GM19324 (cell line): ENCODE measurements at regions not wholly inside any gene's neighbourhood (a gene's known extent, or its start where the extent isn't known, plus 50 kb on each side); places are given as distances from the start of the nearest gene placed in this dataset.
"Not testable (repeated sequence)": the region's sequence is repeated elsewhere in the genome, so short reads cannot be mapped to it uniquely, and the experiment has no call there.

Experiments
- ATAC-seq: cut with Tn5 transposase; IDR thresholded peaks from one replicate; pipeline ENCODE4 v1.9.1; 2021; ENCODE audit warnings: mild to moderate bottlenecking, moderate library complexity; ENCODE audit not compliant: unreplicated experiment, low FRiP score

GRCh38 chr1:41995441-41996130, 76.9 kb upstream of the HIVEP3 start:
- no peak for ATAC-seq

DNA sequence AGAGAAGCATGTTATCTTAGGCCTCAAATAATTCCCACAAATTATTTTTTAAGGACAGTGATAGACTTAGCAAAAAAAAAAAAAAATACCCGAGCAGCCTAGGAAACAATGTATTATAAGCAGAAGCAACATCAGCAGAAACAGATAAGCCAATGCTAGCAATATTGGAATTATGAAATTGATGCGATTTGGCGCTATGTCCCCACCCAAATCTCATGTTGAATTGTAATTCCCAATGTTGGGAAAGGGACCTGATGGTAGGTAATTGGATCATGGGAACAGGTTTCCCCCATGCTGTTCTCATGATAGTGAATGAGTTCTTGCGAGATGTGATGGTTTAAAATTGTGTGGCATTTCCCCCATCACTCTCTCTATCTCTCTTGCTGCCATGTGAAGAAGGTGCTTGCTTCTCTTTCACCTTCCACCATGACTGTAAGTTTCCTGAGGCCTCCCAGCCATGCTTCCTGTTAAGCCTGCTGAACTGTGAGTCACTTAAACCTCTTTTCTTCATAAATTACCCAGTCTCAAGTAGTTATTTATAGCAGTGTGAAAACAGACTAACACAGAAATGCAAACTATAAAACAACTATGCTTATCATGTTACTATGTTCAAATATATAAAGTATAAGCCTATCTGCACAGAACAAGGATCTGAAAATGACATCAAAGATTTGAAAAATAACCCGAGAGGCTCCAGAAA, 75.6 kb upstream of the HIVEP3 start:
- no peak for ATAC-seq

GRCh38 chr1:41983451-41983850, 64.7 kb upstream of the HIVEP3 start:
- no peak for ATAC-seq

DNA sequence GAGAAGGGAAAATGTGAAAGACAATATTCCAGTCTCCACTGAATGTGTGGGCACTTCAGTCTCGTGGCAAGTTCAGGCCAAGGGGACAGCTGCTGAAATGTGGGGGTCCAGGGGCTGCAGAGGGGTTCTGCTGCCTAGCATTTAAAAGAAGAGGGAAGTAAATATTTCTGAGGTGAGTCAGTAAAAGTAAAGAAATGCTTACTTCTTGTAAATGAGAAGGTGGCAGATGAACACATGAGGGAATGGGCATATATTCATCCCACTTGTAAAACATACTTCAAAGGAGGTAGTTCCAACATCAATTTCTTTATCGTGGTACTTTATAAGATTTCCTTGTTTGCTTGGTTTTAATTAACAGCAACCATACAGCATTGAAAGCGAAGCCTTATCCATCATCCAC, 63.1 kb upstream of the HIVEP3 start:
- ATAC-seq, result no peak

- ATAC-seq, result no peak
Measured at GRCh38 chr1:41980827-41981653, 62.3 kb upstream of the HIVEP3 start.

DNA sequence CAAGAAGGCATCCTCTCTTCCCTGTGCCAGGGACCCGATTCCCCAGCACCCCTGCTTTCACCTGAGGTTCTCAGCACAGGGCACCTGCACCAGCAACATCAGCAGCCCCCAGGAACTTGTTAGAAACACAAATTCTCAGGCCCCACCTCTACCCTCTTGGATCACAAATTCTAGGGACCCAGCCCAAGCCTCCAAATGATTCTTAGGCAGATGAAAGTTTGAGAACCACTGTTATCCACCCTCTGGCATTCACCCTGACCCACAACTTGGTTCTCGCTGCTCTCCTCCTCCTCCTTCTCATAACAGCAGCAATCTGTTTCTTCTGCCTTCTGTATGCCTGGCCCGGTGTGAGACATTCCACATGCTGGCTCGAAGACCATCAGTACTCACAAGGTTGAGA, 60.3 kb upstream of the HIVEP3 start:
- ATAC-seq, result no peak

DNA sequence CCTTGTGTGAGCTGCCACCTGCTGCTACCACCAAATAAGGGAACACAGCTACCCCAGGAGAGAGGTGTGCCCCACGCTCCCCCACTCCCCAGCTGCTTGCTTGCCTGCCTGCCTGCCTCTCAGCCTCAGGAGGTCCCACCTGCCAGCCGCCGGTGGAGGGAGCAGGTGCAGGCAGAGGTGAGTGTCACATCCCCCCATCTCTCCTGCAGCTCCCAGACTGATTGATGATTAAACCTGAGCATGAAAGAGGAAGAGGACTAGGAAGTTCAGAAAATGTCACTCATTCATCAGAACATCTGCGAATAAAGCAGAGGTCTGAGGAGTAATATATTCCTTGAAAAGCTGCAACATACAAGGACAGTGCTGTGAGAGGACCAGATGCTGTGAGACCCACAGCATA, 58.6 kb upstream of the HIVEP3 start:
- ATAC-seq, result no peak

- no peak for ATAC-seq
Measured at GRCh38 chr1:41976671-41977070, 57.9 kb upstream of the HIVEP3 start.

DNA sequence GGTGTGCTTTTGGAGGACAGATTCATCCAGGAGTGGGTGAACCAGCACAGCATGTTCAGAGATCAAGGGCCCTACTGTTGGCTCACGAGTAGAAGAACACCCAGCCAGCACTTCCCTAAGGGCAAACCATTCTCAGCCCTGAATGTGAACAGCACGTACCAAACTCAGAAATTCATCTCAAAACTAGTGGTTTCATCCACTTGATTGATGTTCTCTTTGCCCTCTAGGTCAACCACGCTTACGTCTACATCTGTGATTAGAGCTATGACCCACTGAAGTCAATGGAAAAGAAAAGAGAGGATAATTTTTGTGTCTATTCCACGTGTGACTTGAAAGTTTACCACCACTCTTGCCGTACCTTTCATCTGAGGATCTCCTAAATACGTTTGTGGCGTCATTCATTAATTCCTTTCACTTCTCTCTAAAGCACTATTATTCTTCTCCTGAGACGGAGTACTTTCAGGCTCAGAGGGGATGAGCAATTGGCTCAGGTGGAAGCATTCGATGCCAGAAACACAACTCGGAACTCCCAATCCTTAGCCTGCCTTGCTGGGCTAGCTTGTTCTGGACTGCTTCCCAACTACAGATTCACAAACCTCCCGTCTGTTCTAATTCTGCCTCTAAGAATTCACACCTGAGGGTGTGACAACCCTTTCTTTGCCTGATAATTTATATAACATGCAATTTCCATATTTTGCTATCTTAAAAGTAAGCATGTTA, 57.3 kb upstream of the HIVEP3 start:
- no peak for ATAC-seq

DNA sequence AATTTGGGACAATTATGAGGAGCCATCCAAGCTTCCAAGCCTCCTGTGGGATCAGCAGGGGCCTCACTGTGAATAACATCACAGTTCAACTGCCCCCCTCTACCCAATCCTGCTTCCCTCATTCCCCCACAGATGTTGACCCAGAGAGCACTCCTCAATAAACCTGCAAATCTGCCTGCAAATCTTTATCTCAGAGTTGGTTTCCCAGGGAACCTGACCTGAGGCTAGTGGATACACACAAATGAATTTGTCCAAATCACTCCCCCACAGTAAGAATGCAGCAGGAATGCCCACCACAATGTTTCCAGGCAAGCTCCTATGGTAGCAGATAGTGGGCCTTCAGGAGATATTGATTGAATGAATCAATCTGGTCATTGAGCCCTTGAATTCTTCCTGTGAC, 56.4 kb upstream of the HIVEP3 start:
- no peak for ATAC-seq

DNA sequence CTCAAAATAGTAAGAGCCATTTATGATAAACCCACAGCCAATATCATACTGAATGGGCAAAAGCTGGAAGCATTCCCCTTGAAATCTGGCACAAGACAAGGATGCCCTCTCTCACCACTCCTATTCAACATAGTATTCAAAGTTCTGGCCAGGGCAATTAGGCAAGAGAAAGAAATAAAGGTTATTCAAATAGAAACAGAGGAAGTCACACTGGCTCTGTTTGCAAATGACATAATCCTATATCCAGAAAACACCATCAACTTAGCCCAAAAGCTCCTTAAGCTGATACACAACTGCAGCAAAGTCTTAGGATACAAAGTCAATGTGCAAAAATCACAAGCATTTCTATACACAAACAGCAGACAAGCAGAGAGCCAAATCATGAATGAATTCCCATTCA, 49.8 kb upstream of the HIVEP3 start:
- ATAC-seq, result not testable (repeated sequence)
